ENCODE measurements at regions not wholly inside any gene's neighbourhood (a gene's known extent, or its start where the extent isn't known, plus 50 kb on each side); places are given as distances from the start of the nearest gene placed in this dataset.

DNA sequence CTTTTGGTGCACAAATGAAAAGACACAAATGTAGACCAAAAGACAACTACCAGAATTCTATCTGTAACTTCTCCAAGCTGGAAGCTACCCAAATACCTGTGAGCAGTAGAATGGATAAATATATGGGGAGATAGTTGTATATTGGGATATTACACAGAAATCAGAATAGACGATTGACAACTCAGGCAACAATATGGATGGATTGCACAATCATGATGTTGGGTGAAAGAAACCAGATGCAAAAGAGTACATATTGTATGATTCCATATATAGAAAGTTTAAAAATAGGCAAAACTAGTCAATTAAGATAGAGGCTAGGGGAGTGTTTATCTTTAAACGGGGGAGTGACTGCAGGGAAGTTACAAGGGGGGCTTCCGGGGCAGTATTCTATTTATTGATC lies 77.5 kb upstream of the NKD1 start:
- Histone ChIP-seq H3K14ac (ENCODE audit: insufficient read depth, low read length) (no peak overlapping the region), H3K9me3 (ENCODE audit: control insufficient read depth, low read depth, low read length) (no peaks in the 10 kb centered on the region), H4K8ac (replicated peaks; ENCODE audit: insufficient read length, low read depth, low read length) (no peak overlapping the region), H2BK120ac (ENCODE audit: low read depth, low read length, poor library complexity, severe bottlenecking) (no peak overlapping the region), H3T11ph (ENCODE audit: low read length) (no peak overlapping the region), H4K20me1 (ENCODE audit: control insufficient read depth, insufficient read depth, insufficient read length) (no peaks in the 10 kb centered on the region), H3K4ac (ENCODE audit: low read depth, low read length) (no peak overlapping the region), H4K91ac (ENCODE audit: insufficient read length, low read depth, low read length) (no peak overlapping the region), H2AFZ (ENCODE audit: low read length) (no peak overlapping the region), H3K27ac (ENCODE audit: insufficient read length, low read depth, low read length) (no peak overlapping the region), H3K79me2 (ENCODE audit: insufficient read depth, low read length) (no peaks in the 10 kb centered on the region), H4K5ac (ENCODE audit: insufficient read length, low read depth, low read length) (no peak overlapping the region), H2BK15ac (ENCODE audit: low read depth, low read length) (no peak overlapping the region), H3K18ac (ENCODE audit: insufficient read length, low read depth, low read length) (no peak overlapping the region), H3K56ac (ENCODE audit: insufficient read length, low read depth, low read length) (no peak overlapping the region), H3K23me2 (ENCODE audit: insufficient read length, low read depth, low read length, poor library complexity, severe bottlenecking) (no peaks in the 10 kb centered on the region), H3K4me2 (ENCODE audit: insufficient read depth, insufficient read length, low read length) (no peak overlapping the region), H3K9ac (ENCODE audit: extremely low read depth, insufficient read length, low read length) (no peak overlapping the region), H3K27me3 (ENCODE audit: insufficient read depth, low read length) (peaks cover 3% of the 10 kb centered on the region; the same call in 1 of the 2 replicates), H2BK5ac (ENCODE audit: insufficient read length, low read length) (no peak overlapping the region), H2AK5ac (ENCODE audit: insufficient read length, low read length) (no peak overlapping the region), H3K23ac (ENCODE audit: insufficient read length, low read depth, low read length) (no peak overlapping the region), H2BK12ac (ENCODE audit: insufficient read length, low read depth, low read length) (no peak overlapping the region), H3K4me1 (ENCODE audit: insufficient read depth, low read length) (peaks cover 10% of the 10 kb centered on the region; the same call in 1 of the 2 replicates), H2BK20ac (ENCODE audit: low read depth, low read length, poor library complexity, severe bottlenecking) (no peak overlapping the region), H3K79me1 (ENCODE audit: insufficient read depth, low read depth, low read length, poor library complexity, severe bottlenecking) (no peaks in the 10 kb centered on the region)
- peaks cover 53% of the 10 kb centered on the region for H3K27me3 Mint-ChIP-seq (ENCODE audit: low read depth)
- WGBS (ENCODE audit: extremely low coverage, insufficient read length, low lambda C conversion rate), result no CpG with 5 or more reads among the region's 3 CpGs
- no peaks in the 10 kb centered on the region for H3K36me3 Mint-ChIP-seq (ENCODE audit: insufficient read depth in 1 of 3, low read depth in 3 of 3)
- H3K9me3 Mint-ChIP-seq, result peaks cover 0 to 2% of the 10 kb centered on the region in 2 experiments; a peak in 1 of 5 replicates
- H3K4me1 Mint-ChIP-seq, result peaks cover 36 to 38% of the 10 kb centered on the region in 2 experiments
- no peak overlapping the region for H3K27ac Mint-ChIP-seq
- no peak overlapping the region for H3K4me3 Mint-ChIP-seq
- TF ChIP-seq, protein P1, sequence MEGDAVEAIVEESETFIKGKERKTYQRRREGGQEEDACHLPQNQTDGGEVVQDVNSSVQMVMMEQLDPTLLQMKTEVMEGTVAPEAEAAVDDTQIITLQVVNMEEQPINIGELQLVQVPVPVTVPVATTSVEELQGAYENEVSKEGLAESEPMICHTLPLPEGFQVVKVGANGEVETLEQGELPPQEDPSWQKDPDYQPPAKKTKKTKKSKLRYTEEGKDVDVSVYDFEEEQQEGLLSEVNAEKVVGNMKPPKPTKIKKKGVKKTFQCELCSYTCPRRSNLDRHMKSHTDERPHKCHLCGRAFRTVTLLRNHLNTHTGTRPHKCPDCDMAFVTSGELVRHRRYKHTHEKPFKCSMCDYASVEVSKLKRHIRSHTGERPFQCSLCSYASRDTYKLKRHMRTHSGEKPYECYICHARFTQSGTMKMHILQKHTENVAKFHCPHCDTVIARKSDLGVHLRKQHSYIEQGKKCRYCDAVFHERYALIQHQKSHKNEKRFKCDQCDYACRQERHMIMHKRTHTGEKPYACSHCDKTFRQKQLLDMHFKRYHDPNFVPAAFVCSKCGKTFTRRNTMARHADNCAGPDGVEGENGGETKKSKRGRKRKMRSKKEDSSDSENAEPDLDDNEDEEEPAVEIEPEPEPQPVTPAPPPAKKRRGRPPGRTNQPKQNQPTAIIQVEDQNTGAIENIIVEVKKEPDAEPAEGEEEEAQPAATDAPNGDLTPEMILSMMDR (conservative IDR thresholded peaks at IDR 0.05), result no peak
- no peak for DNase-seq

Measured in H9 (cell line).